Fibroblast of villous mesenchyme (primary cell): ENCODE measurements at regions not wholly inside any gene's neighbourhood (a gene's known extent, or its start where the extent isn't known, plus 50 kb on each side); places are given as distances from the start of the nearest gene placed in this dataset.

Experiments
- DNase-seq: peaks from one replicate; pipeline ENCODE4 v3.0.0-alpha.2; 2010; ENCODE audit warnings: low read depth
- H3K4me3 ChIP-seq: 2 replicates; pipeline ENCODE4 v1.5.1; 2011; ENCODE audit warnings: low read depth, mild to moderate bottlenecking, low read length
- TF ChIP-seq, protein P1 (sequence below): IDR thresholded peaks from 2 replicates; pipeline ENCODE4 v1.5.1; 2012; ENCODE audit warnings: low read depth, mild to moderate bottlenecking, low read length; ENCODE audit not compliant: insufficient read depth

DNA sequence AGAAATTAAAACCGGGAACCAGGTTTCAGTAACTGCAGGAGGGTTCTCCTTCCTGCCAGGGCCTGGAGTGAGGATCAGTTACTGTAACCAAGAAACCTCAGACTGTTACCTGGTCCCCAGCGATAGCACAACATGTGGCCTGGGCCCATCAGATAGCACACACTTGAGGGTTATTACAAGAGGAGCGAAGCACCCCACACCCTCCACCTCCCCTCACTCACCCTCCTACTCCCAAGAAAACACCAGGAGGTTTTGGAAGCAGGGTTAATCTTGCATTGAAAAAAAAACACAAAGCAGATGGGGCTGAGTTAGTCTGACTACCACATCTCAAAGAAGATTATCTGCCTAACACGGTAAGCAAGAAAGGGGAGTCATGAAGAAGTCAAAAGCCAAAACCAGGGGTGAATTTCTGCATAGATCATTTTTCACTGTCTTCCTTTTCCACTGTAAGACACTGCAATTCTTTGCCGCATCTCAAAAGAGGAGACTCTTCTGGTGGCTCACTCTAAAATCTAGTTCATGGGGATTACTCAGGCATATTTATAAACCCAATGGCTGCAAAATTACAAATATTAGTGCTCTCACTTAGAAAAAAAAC is 75.9 kb upstream of the DOCK9 start:
- TF ChIP-seq, protein P1, sequence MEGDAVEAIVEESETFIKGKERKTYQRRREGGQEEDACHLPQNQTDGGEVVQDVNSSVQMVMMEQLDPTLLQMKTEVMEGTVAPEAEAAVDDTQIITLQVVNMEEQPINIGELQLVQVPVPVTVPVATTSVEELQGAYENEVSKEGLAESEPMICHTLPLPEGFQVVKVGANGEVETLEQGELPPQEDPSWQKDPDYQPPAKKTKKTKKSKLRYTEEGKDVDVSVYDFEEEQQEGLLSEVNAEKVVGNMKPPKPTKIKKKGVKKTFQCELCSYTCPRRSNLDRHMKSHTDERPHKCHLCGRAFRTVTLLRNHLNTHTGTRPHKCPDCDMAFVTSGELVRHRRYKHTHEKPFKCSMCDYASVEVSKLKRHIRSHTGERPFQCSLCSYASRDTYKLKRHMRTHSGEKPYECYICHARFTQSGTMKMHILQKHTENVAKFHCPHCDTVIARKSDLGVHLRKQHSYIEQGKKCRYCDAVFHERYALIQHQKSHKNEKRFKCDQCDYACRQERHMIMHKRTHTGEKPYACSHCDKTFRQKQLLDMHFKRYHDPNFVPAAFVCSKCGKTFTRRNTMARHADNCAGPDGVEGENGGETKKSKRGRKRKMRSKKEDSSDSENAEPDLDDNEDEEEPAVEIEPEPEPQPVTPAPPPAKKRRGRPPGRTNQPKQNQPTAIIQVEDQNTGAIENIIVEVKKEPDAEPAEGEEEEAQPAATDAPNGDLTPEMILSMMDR, result no peak
- DNase-seq, result no peak
- H3K4me3 ChIP-seq, result no peak overlapping the region

DNA sequence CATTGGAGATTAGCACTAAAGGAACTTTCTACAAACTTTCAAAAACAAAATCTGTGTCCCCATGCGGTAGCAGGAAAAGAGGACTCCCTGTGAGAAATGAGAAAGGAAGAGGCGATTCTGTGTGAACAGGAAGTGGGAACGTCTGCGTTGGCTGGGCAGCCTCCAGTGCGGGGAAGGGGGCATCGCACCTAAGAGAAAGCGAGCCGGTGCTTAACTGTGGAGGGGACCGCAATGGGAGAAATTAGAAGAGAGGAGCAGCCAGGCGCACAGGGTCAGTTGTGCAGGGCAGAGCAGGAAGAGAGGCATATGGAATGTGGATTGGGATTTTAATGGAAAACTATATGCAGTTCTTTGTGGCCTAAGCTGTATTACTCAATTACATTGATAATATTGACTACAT is 77.4 kb upstream of the DOCK9 start:
- TF ChIP-seq, protein P1, result no peak
- no peak for DNase-seq
- H3K4me3 ChIP-seq, result no peak overlapping the region

DNA sequence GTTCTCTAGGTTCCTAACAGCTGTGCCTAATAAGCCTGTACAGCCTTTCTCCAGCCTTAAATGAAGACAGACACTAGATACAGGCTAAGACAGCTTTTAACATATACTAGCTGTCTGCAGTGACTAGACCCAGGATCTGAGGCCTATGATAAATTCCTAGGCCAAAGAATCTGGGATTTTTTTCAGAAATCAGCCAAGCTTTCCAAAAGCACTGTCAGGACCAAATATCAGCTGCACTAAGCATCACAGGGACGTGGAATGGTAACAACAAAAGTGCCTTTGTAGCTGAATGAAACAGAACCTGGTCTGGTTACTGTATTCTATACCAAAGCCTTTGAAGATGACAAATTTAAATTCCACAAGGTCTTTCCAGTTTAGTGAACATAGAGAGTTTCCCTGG is 77.9 kb upstream of the DOCK9 start:
- no peak for DNase-seq
- H3K4me3 ChIP-seq, result no peak overlapping the region
- TF ChIP-seq, protein P1, result no peak

GRCh38 chr13:99056381-99057014 is 78.6 kb upstream of the DOCK9 start:
- no peak for DNase-seq
- TF ChIP-seq, protein P1, result no peak
- no peak overlapping the region for H3K4me3 ChIP-seq

GRCh38 chr13:99057310-99057975 is 79.6 kb upstream of the DOCK9 start:
- DNase-seq, result peak; percentile 83
- TF ChIP-seq, protein P1, result no peak
- no peak overlapping the region for H3K4me3 ChIP-seq

DNA sequence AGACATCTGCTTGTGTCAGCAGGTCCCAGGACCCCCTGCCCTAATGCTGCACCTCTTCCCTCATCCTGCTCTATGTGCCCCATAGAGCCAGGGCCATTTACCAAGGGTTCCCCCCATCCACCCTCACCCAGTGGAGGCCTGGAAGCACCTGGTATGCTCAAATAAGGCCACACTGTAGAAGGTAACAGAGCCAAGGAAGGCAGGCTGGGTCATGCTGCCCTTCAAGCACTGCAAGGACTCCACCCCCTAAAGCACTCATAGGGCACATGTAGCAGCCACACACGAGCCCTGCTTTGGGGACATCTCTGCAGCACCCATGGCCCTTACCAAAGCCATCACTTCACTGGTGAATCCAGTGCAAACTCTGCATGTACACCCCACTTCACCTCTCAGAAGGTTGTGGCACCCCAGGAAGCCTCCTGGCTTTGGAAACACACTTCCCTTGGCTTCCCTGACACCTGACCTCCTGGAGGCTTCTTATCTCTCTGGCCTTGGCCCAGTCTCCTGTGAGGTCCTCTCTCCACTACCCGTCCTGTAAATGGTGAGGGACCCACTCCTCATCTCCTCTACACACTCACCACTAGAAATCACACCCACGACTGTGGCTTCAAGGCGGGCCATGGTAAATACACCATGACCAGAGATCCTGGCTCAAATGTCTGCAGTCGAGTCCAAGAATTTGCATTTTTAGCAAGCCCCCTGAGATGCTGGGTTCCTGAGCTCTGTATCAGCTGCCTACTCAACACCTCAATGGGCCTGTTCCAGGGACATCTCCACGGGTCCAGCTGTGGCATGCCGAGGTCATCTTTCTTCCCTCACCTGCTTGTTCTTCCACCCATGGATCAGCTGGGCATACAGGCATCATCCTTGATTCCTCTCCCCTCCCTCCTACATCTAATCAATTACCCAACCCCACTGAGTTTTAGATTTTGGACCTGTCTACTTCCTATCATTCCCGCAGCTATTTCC is 80.9 kb upstream of the DOCK9 start:
- no peak overlapping the region for H3K4me3 ChIP-seq
- no peak for DNase-seq
- TF ChIP-seq, protein P1, result no peak
